ENCODE measurements at regions not wholly inside any gene's neighbourhood (a gene's known extent, or its start where the extent isn't known, plus 50 kb on each side); places are given as distances from the start of the nearest gene placed in this dataset.

DNA sequence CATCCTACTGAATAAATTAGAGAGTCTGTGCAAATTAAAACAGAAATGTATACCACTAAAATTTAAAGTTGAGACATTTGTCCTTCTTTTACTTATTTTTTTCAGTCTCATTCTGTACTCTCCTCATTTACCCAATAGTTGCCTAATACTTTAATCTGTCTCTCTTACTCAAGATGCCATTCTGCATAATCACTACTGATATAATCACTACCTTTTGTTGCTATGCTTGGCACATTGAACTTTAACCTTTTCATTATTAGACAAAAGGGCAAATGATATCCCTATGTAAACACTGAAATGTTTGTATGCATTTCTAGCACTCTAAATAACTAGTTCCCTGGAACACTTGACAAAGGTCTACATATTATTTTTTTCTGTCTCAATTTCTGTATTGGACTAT is 1108.3 kb upstream of the FLRT2 start:
- Histone ChIP-seq H3K9ac (ENCODE audit: low read length) (no peak overlapping the region), H3K4me3 (ENCODE audit: low read depth, low read length, poor library complexity, severe bottlenecking) (no peak overlapping the region), H3K27ac (ENCODE audit: low read depth, low read length, poor library complexity, severe bottlenecking) (no peak overlapping the region), H4K20me1 (ENCODE audit: insufficient read depth, low read length) (no peaks in the 10 kb centered on the region), H3K4me1 (ENCODE audit: insufficient read depth, low read length, severe bottlenecking) (no peaks in the 10 kb centered on the region), H3K79me2 (ENCODE audit: insufficient read depth, low read length) (no peaks in the 10 kb centered on the region), H3F3A (ENCODE audit: insufficient read depth, low read length) (no peaks in the 10 kb centered on the region), H3K9me2 (ENCODE audit: low read depth, low read length) (no peaks in the 10 kb centered on the region), H3K4me2 (ENCODE audit: low read length) (no peak overlapping the region), H3K27me3 (ENCODE audit: insufficient read depth, low read length) (no peaks in the 10 kb centered on the region), H2AFZ (ENCODE audit: low read length) (no peak overlapping the region), H3K36me3 (ENCODE audit: insufficient read depth, low read length) (no peaks in the 10 kb centered on the region), H3K9me3 (ENCODE audit: low read length) (no peaks in the 10 kb centered on the region)
- TF ChIP-seq, protein P1, sequence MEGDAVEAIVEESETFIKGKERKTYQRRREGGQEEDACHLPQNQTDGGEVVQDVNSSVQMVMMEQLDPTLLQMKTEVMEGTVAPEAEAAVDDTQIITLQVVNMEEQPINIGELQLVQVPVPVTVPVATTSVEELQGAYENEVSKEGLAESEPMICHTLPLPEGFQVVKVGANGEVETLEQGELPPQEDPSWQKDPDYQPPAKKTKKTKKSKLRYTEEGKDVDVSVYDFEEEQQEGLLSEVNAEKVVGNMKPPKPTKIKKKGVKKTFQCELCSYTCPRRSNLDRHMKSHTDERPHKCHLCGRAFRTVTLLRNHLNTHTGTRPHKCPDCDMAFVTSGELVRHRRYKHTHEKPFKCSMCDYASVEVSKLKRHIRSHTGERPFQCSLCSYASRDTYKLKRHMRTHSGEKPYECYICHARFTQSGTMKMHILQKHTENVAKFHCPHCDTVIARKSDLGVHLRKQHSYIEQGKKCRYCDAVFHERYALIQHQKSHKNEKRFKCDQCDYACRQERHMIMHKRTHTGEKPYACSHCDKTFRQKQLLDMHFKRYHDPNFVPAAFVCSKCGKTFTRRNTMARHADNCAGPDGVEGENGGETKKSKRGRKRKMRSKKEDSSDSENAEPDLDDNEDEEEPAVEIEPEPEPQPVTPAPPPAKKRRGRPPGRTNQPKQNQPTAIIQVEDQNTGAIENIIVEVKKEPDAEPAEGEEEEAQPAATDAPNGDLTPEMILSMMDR (IDR thresholded peaks at IDR 0.05; ENCODE audit: low read length): no peak
- no peak for TF ChIP-seq EZH2 (IDR thresholded peaks at IDR 0.05; ENCODE audit: borderline replicate concordance, low read length)

DNA sequence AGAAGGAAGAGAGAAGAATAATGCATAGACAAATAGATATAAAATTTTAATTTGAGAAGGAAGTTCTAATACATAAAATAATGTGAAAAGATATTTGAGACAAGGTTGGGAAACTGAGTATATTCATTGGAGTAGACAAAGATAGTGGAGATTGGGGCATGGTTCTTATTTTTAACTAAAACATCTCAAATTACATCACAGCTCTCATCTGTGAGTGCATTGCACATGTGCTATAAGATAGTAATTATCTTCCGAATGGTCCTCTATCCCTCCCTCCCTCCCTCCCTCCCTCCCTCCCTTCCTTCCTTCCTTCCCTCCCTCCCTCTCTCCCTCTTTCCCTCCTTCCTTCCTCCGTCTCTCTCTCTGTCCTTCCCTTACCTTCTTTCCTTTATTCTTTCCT is 1104.0 kb upstream of the FLRT2 start:
- no peaks in the 10 kb centered on the region for H3K4me1 ChIP-seq (ENCODE audit: insufficient read depth, low read length, severe bottlenecking)
- H2AFZ ChIP-seq (ENCODE audit: low read length): no peak overlapping the region
- no peaks in the 10 kb centered on the region for H3K9me2 ChIP-seq (ENCODE audit: low read depth, low read length)
- no peaks in the 10 kb centered on the region for H3K9me3 ChIP-seq (ENCODE audit: low read length)
- H3K79me2 ChIP-seq (ENCODE audit: insufficient read depth, low read length): no peaks in the 10 kb centered on the region
- no peaks in the 10 kb centered on the region for H3K36me3 ChIP-seq (ENCODE audit: insufficient read depth, low read length)
- H3K4me3 ChIP-seq (ENCODE audit: low read depth, low read length, poor library complexity, severe bottlenecking): no peak overlapping the region
- no peaks in the 10 kb centered on the region for H3K27me3 ChIP-seq (ENCODE audit: insufficient read depth, low read length)
- TF ChIP-seq, protein P1 (IDR thresholded peaks at IDR 0.05; ENCODE audit: low read length): no peak
- TF ChIP-seq EZH2 (IDR thresholded peaks at IDR 0.05; ENCODE audit: borderline replicate concordance, low read length): no peak
- no peaks in the 10 kb centered on the region for H4K20me1 ChIP-seq (ENCODE audit: insufficient read depth, low read length)
- H3K4me2 ChIP-seq (ENCODE audit: low read length): no peak overlapping the region
- no peaks in the 10 kb centered on the region for H3F3A ChIP-seq (ENCODE audit: insufficient read depth, low read length)
- H3K9ac ChIP-seq (ENCODE audit: low read length): no peak overlapping the region
- no peak overlapping the region for H3K27ac ChIP-seq (ENCODE audit: low read depth, low read length, poor library complexity, severe bottlenecking)

DNA sequence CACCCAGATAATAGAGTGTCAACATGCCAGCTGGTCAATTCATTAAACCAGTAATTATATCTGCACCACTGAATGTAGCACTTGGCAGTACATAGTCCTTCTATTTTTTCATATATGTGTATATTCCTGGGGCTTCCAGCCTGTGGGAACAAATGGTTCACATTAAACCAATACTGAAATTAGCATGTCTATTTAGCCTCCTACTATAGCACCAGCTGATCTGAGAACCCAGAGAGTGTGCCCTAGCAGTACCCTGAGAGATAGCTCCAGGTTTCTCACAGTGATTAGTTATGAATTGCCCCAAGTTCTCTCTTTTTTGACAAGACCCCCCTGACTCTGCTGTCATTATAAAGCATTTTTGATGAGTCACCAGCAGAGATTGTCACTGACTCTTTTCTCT is 1097.3 kb upstream of the FLRT2 start:
- Histone ChIP-seq H3K9me2 (ENCODE audit: low read depth, low read length) (no peaks in the 10 kb centered on the region), H2AFZ (ENCODE audit: low read length) (no peak overlapping the region), H3K9ac (ENCODE audit: low read length) (no peak overlapping the region), H3K4me3 (ENCODE audit: low read depth, low read length, poor library complexity, severe bottlenecking) (no peak overlapping the region), H4K20me1 (ENCODE audit: insufficient read depth, low read length) (no peaks in the 10 kb centered on the region), H3K9me3 (ENCODE audit: low read length) (no peaks in the 10 kb centered on the region), H3K36me3 (ENCODE audit: insufficient read depth, low read length) (no peaks in the 10 kb centered on the region), H3K4me2 (ENCODE audit: low read length) (no peak overlapping the region), H3K27ac (ENCODE audit: low read depth, low read length, poor library complexity, severe bottlenecking) (no peak overlapping the region), H3K4me1 (ENCODE audit: insufficient read depth, low read length, severe bottlenecking) (no peaks in the 10 kb centered on the region), H3K79me2 (ENCODE audit: insufficient read depth, low read length) (no peaks in the 10 kb centered on the region), H3F3A (ENCODE audit: insufficient read depth, low read length) (no peaks in the 10 kb centered on the region), H3K27me3 (ENCODE audit: insufficient read depth, low read length) (no peaks in the 10 kb centered on the region)
- TF ChIP-seq, protein P1 (IDR thresholded peaks at IDR 0.05; ENCODE audit: low read length): no peak
- TF ChIP-seq EZH2 (IDR thresholded peaks at IDR 0.05; ENCODE audit: borderline replicate concordance, low read length): no peak
